Adrenal gland (tissue), 9 donors: ENCODE measurements at regions not wholly inside any gene's neighbourhood (a gene's known extent, or its start where the extent isn't known, plus 50 kb on each side); places are given as distances from the start of the nearest gene placed in this dataset.

Experiments
- DNase-seq, 7 donors: peaks; one replicate each; pipeline ENCODE4 v3.0.0-alpha.2; 2019 to 2020
- H3K27ac ChIP-seq, 5 donors: fragments of 200-600 bp; sonication (generic) in 4 of 5; 1 replicate in 3 of 5; 2 replicates in 2 of 5; pipeline versions ENCODE4 v1.5.1 to v1.8.0; 2016 to 2020; ENCODE audit warnings: mild to moderate bottlenecking in 1 of 5
- H3K27me3 ChIP-seq: fragments of 200-600 bp; 2 replicates; pipeline ENCODE4 v1.8.0; 2021
- H3K36me3 ChIP-seq, 2 donors: fragments of 200-600 bp; replicated peaks in 1 of 2; 1 replicate in 1 of 2; 2 replicates in 1 of 2; pipeline versions ENCODE4 v1.5.1 to v1.8.0; 2018 to 2022
- H3K4me1 ChIP-seq, 2 donors: fragments of 200-600 bp; replicated peaks in 1 of 2; 1 replicate in 1 of 2; 2 replicates in 1 of 2; pipeline versions ENCODE4 v1.5.1 to v1.8.0; 2018 to 2021
- H3K4me3 ChIP-seq, 4 donors: fragments of 200-600 bp; sonication (generic) in 3 of 4; one replicate each; pipeline ENCODE4 v1.5.1; 2016 to 2018
- H3K9me3 ChIP-seq, 3 donors: fragments of 200-600 bp; sonication (generic) in 1 of 3; replicated peaks in 1 of 3; 1 replicate in 2 of 3; 2 replicates in 1 of 3; pipeline versions ENCODE4 v1.5.1 to v1.8.0; 2016 to 2021
- POLR2A ChIP-seq, 2 donors: fragments of 450-650 bp; IDR thresholded peaks; one replicate each; pipeline ENCODE4 v1.6.1; 2017; ENCODE audit warnings: antibody characterized with exemption in 2 of 2, mild to moderate bottlenecking in 2 of 2, moderate library complexity in 1 of 2
- WGBS, 4 donors: extraction: QIAGEN DNeasy Blood & Tissue Kit in 2 of 4; methylation state at CpG; one replicate each; pipeline versions ENCODE4 v1.1.5 to v1.1.7; 2013 to 2017; 5-methylcytosine and 5-hydroxymethylcytosine counted together
- intact Hi-C, 2 donors: fragments of 100-400 bp; cut with DNase I; formaldehyde crosslinking; loops; one replicate each; pipeline versions ENCODE4 v1.14.1 to v1.15.0; 2022 to 2023
- TF ChIP-seq, protein P1 (sequence below), 6 experiments: fragments of 450-650 bp in 4 of 6; fragments of 200-600 bp in 2 of 6; sonication (generic) in 1 of 6; IDR thresholded peaks; 1 replicate in 5 of 6; 2 replicates in 1 of 6; pipeline versions ENCODE4 v1.5.1 to v1.8.0; 2016 to 2021; ENCODE audit warnings: antibody characterized with exemption in 6 of 6, mild to moderate bottlenecking in 2 of 6, moderate library complexity in 1 of 6
- donor health status: healthy with polysubstance abuse.
- donor health status: Bipolar disorder and iron deficiency.
- donor health status: DM: yes; HTN: yes; CAD: no.
- donor health status: DM: no; HTN: no; CAD: no.
- donor health status: DM: no; HTN: no; CAD: no.

DNA sequence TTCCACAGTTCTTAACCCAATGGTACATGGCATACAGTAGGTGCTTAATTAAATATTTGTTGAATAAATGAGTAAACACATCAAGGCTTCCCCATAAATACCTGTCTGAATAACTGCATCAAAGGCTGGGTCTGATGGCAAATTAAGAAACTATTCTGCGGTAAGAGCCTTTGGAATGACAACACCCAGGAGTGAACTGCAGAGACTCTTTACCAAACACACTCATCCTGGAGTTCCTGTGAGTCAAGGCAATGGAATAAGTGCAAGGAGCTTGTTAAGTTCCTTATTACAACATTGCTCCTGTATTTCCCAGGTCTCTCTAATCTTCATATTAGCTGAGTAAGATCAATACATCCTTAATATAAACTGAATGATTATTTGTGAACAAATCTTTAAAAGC, 119.9 kb upstream of the STT3B start:
- Histone ChIP-seq H3K27ac (no peak overlapping the region), H3K9me3 (no peaks in the 10 kb centered on the region), H3K27me3 (no peaks in the 10 kb centered on the region), H3K36me3 (no peaks in the 10 kb centered on the region), H3K4me1 (peaks cover 10 to 12% of the 10 kb centered on the region in 2 donors), H3K4me3 (no peak overlapping the region)
- TF ChIP-seq, protein P1, sequence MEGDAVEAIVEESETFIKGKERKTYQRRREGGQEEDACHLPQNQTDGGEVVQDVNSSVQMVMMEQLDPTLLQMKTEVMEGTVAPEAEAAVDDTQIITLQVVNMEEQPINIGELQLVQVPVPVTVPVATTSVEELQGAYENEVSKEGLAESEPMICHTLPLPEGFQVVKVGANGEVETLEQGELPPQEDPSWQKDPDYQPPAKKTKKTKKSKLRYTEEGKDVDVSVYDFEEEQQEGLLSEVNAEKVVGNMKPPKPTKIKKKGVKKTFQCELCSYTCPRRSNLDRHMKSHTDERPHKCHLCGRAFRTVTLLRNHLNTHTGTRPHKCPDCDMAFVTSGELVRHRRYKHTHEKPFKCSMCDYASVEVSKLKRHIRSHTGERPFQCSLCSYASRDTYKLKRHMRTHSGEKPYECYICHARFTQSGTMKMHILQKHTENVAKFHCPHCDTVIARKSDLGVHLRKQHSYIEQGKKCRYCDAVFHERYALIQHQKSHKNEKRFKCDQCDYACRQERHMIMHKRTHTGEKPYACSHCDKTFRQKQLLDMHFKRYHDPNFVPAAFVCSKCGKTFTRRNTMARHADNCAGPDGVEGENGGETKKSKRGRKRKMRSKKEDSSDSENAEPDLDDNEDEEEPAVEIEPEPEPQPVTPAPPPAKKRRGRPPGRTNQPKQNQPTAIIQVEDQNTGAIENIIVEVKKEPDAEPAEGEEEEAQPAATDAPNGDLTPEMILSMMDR (IDR thresholded peaks at IDR 0.05) = no peak
- TF ChIP-seq POLR2A (IDR thresholded peaks at IDR 0.05) = no peak
- intact Hi-C loops = no loop called here
- DNase-seq = no peak
- 94 to 100% (median 97%) methylated on average over 1 of the region's 1 CpG for WGBS, 4 donors

DNA sequence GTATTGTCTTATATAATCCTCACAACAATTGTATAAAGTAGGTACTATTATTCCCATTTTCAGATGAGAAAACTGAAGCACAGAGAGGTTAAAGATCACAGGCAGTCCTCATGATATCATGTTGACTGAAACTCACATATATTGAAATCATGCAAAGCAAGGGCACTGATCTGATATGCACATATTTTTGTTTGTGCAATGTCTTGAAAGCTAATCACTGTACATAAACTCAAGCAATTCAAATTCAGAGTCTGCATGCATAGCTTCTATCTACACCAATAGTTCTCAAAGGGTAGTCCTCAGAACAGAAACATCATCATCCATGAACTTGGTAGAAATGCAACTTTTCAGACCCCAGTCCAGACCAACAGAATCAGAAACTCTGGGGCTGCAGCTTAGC, 119.2 kb upstream of the STT3B start:
- Histone ChIP-seq H3K4me3 (no peak overlapping the region), H3K27me3 (no peaks in the 10 kb centered on the region), H3K9me3 (no peaks in the 10 kb centered on the region), H3K4me1 (peaks cover 10 to 12% of the 10 kb centered on the region in 2 donors), H3K27ac (no peak overlapping the region), H3K36me3 (no peaks in the 10 kb centered on the region)
- no peak for DNase-seq
- intact Hi-C loops = no loop called here
- TF ChIP-seq POLR2A (IDR thresholded peaks at IDR 0.05) = no peak
- TF ChIP-seq, protein P1 (IDR thresholded peaks at IDR 0.05) = no peak

DNA sequence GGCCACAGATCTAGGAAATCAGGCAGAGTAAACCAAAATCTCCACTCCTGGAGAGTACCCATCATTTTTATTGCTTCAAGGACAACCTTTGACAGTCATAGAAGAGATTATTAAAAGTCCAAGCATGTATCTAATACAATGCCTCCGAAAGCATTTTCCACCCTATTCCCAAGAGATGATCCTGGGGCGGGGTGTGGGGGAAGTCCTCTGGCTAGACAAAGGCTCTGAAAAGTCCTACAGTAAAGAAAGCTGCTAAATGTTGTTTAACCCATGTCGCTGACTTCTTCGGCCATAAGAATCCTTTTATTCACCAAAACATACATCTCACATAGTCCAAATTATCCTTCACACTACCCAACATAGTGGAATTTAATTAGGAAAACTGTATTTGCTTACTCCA, 115.7 kb upstream of the STT3B start:
- Histone ChIP-seq H3K4me1 (peaks cover 10 to 12% of the 10 kb centered on the region in 2 donors), H3K27me3 (no peaks in the 10 kb centered on the region), H3K4me3 (no peak overlapping the region), H3K9me3 (no peaks in the 10 kb centered on the region), H3K27ac (no peak overlapping the region), H3K36me3 (no peaks in the 10 kb centered on the region)
- TF ChIP-seq, protein P1 (IDR thresholded peaks at IDR 0.05) = no peak
- no peak for TF ChIP-seq POLR2A (IDR thresholded peaks at IDR 0.05)
- intact Hi-C loops = no loop called here
- DNase-seq = no peak
- WGBS, 4 donors = 67 to 78% (median 75%) methylated on average over 4 of the region's 4 CpGs

DNA sequence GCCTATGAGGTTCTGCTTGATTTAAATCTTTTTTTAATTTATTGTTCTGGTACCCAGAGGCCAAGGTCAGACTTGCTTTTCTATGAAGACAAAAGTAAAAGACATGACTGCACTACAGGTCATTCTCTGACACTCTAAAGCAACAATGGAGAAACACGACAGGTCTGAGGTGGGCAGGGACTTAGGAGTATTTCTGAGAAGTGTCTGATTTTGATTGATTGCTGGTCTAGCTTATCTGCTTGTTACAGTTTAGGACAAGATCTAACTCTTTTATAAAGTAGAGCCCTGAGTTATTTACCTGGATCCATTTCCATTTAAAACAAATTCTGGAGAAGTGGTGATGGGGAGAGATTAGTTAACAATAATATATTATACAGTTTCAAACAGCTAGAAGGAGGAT, 115.2 kb upstream of the STT3B start:
- H3K4me3 ChIP-seq = no peak overlapping the region
- no peak overlapping the region for H3K27ac ChIP-seq
- H3K4me1 ChIP-seq = peaks cover 10 to 15% of the 10 kb centered on the region in 2 donors
- no peak for TF ChIP-seq POLR2A (IDR thresholded peaks at IDR 0.05)
- intact Hi-C loops = no loop called here
- no peaks in the 10 kb centered on the region for H3K27me3 ChIP-seq
- 25 to 50% (median 26%) methylated on average over 1 of the region's 1 CpG for WGBS, 4 donors
- H3K9me3 ChIP-seq = no peaks in the 10 kb centered on the region
- H3K36me3 ChIP-seq = no peaks in the 10 kb centered on the region
- no peak for DNase-seq

DNA sequence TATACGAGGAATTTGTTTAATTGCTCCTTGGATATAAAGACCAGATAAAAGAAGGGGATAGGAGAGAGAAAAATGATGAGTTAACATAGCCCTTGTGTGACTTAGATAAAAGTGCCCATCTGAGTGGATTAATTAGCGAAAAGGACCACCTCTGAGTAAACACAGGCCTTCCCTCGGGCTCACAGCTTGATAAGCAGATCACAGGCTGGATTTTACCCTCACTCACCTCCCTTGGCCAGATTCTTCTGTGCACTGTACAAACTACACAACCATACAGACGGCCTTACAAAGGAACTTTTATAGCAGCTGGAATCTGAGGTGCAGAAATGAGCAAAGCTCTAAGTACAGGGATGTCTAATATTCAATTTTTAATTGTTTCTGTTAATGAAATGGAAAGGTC, 112.4 kb upstream of the STT3B start:
- H3K36me3 ChIP-seq = no peaks in the 10 kb centered on the region
- no peak for DNase-seq
- TF ChIP-seq POLR2A (IDR thresholded peaks at IDR 0.05) = no peak
- TF ChIP-seq, protein P1 (IDR thresholded peaks at IDR 0.05) = no peak
- 90 to 95% (median 92%) methylated on average over 4 of the region's 4 CpGs for WGBS, 4 donors
- H3K27ac ChIP-seq = no peak overlapping the region
- no peaks in the 10 kb centered on the region for H3K27me3 ChIP-seq
- H3K9me3 ChIP-seq = no peaks in the 10 kb centered on the region
- intact Hi-C loops = no loop called here
- H3K4me1 ChIP-seq = peaks cover 17 to 30% of the 10 kb centered on the region in 2 donors
- H3K4me3 ChIP-seq = no peak overlapping the region
